ENCODE measurements at regions not wholly inside any gene's neighbourhood (a gene's known extent, or its start where the extent isn't known, plus 50 kb on each side); places are given as distances from the start of the nearest gene placed in this dataset.

DNA sequence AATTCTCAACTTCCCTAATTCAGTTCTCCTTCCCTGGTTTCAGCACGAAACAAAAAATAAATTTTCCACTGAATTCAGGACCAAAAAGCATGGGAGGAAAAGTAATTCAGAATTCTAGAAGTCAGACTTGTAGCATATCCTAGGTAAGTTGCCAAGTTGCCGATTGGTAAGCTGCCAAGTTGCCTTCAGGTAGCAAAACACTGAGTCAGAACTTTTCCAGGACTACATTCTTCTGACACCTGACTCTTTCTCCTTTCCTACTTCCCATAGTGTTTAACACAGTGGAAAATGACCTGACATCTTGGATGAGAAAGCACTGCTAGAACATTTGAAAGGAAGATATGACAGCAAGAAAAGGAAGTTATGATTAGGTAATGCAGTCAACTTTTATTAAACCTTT, 322.8 kb downstream of the SPATA17 start:
- ATAC-seq: no peak

GRCh38 chr1:217955723-217956122, 324.6 kb downstream of the SPATA17 start:
- Histone ChIP-seq H3K4me3 (no peak overlapping the region), H3K4me2 (ENCODE audit: insufficient read depth, low read length) (no peak overlapping the region), H3K27me3 (ENCODE audit: control insufficient read depth in 2 of 2, insufficient read depth in 2 of 2, low read length in 2 of 2) (no peaks in the 10 kb centered on the region), H2AFZ (ENCODE audit: low read depth, low read length) (no peak overlapping the region), H4K20me1 (replicated peaks; ENCODE audit: control insufficient read depth, insufficient read depth, low read length) (no peaks in the 10 kb centered on the region), H3K9ac (ENCODE audit: insufficient read depth in 1 of 2, low read depth in 2 of 2, low read length in 2 of 2) (no peak overlapping the region), H3K27ac (ENCODE audit: extremely low read depth, low read depth, low read length) (no peak overlapping the region), H3K4me1 (replicated peaks in 1 of 2; ENCODE audit: control insufficient read depth in 2 of 2, insufficient read depth in 2 of 2, low read length in 2 of 2) (no peaks in the 10 kb centered on the region), H3K9me3 (replicated peaks; ENCODE audit: control insufficient read depth, insufficient read depth, low read depth, low read length) (no peaks in the 10 kb centered on the region; the same call in 1 of the 2 replicates), H3K9me1 (ENCODE audit: control insufficient read depth, insufficient read depth, low read length) (no peaks in the 10 kb centered on the region), H3K79me2 (ENCODE audit: control insufficient read depth, insufficient read depth, low read length) (no peaks in the 10 kb centered on the region), H3K36me3 (ENCODE audit: control insufficient read depth, insufficient read depth, low read length) (no peaks in the 10 kb centered on the region)
- FAIRE-seq (no peak), DNase-seq (ENCODE audit: extremely low read depth in 1 of 4, low spot score in 3 of 4) (no peak), ATAC-seq (no peak)
- in situ Hi-C loops (cut with MboI): no loop called here
- CTCF ChIA-PET (ENCODE audit: low intra/inter-chr PET ratio): no interaction called here
- TF ChIP-seq BRD9 (IDR thresholded peaks at IDR 0.05; ENCODE audit: low read depth, partially characterized antibody) (no peak), KDM1A (IDR thresholded peaks at IDR 0.05) (no peak), LARP7 (IDR thresholded peaks at IDR 0.05) (no peak), ZNF431 (CRISPR knock-in tag; IDR thresholded peaks at IDR 0.05) (no peak)
- no TSS peak for BruUV-seq (replicated peaks)
- intact Hi-C loops (cut with micrococcal nuclease): no loop called here
- POLR2A ChIA-PET: no interaction called here

More for the DNA sequence above, 322.8 kb downstream of the SPATA17 start:
- Histone ChIP-seq H3K27ac (ENCODE audit: extremely low read depth, low read depth, low read length) (no peak overlapping the region), H2AFZ (ENCODE audit: low read depth, low read length) (no peak overlapping the region), H3K4me2 (ENCODE audit: insufficient read depth, low read length) (no peak overlapping the region), H3K27me3 (ENCODE audit: control insufficient read depth in 2 of 2, insufficient read depth in 2 of 2, low read length in 2 of 2) (no peaks in the 10 kb centered on the region), H3K4me3 (no peak overlapping the region), H4K20me1 (replicated peaks; ENCODE audit: control insufficient read depth, insufficient read depth, low read length) (no peaks in the 10 kb centered on the region), H3K9ac (ENCODE audit: insufficient read depth in 1 of 2, low read depth in 2 of 2, low read length in 2 of 2) (no peak overlapping the region), H3K79me2 (ENCODE audit: control insufficient read depth, insufficient read depth, low read length) (no peaks in the 10 kb centered on the region), H3K36me3 (ENCODE audit: control insufficient read depth, insufficient read depth, low read length) (no peaks in the 10 kb centered on the region), H3K4me1 (replicated peaks in 1 of 2; ENCODE audit: control insufficient read depth in 2 of 2, insufficient read depth in 2 of 2, low read length in 2 of 2) (no peaks in the 10 kb centered on the region), H3K9me3 (replicated peaks; ENCODE audit: control insufficient read depth, insufficient read depth, low read depth, low read length) (no peaks in the 10 kb centered on the region; the same call in 1 of the 2 replicates), H3K9me1 (ENCODE audit: control insufficient read depth, insufficient read depth, low read length) (no peaks in the 10 kb centered on the region)
- FAIRE-seq (no peak), DNase-seq (ENCODE audit: extremely low read depth in 1 of 4, low spot score in 3 of 4) (no peak)
- in situ Hi-C loops (cut with MboI) (no loop called here), intact Hi-C loops (cut with micrococcal nuclease) (no loop called here)
- CTCF ChIA-PET (ENCODE audit: low intra/inter-chr PET ratio): no interaction called here
- 0% methylated on average over 2 of the region's 2 CpGs for WGBS (ENCODE audit: insufficient coverage, low coverage, missing lambda C conversion rate)
- POLR2A ChIA-PET: interaction anchor here (0.6 to 1.3 kb wide), 2 partner anchors 10 to 88 kb away, joined by 3 read pairs; no protein-coding TSS in a partner anchor
- TF ChIP-seq DACH1 (IDR thresholded peaks at IDR 0.05; ENCODE audit: partially characterized antibody) (no peak), SIX5 (IDR thresholded peaks at IDR 0.05; ENCODE audit: borderline replicate concordance in 1 of 2, insufficient read depth in 1 of 2, low read depth in 1 of 2, low read length in 2 of 2) (no peak)
- no TSS peak for BruUV-seq (replicated peaks)

All from K562 (cell line).